RWPE1 (cell line): ENCODE measurements at regions not wholly inside any gene's neighbourhood (a gene's known extent, or its start where the extent isn't known, plus 50 kb on each side); places are given as distances from the start of the nearest gene placed in this dataset.

Source experiments
- CTCF ChIA-PET: fragments of 350-600 bp; sonication (Branson Sonifier 250); formaldehyde crosslinking; extraction: SDS; loops from one replicate; lab custom pipeline; 2021; lab: Yijun Ruan, JAX
- POLR2A ChIA-PET: fragments of 400-600 bp; formaldehyde crosslinking; extraction: SDS; loops from one replicate; lab custom pipeline; 2020; ENCODE audit warnings: antibody characterized with exemption; ENCODE audit not compliant: low non-redundant PET; lab: Yijun Ruan, JAX
- DNase-seq: peaks from one replicate; pipeline ENCODE4 v3.0.0; 2012; ENCODE audit warnings: low spot score
- H3K27ac ChIP-seq: fragments of 450-650 bp; 2 replicates; pipeline ENCODE4 v1.5.1; 2017
- TF ChIP-seq, protein P1 (sequence below): fragments of 450-650 bp; conservative IDR thresholded peaks from 2 replicates; pipeline ENCODE4 v1.5.1; 2017; ENCODE audit warnings: low read depth, mild to moderate bottlenecking

- H3K27ac ChIP-seq, result no peak overlapping the region
- ChIA-PET CTCF (interaction anchor here (0.6 kb wide), 1 partner anchor 521 kb away, joined by 3 read pairs; no protein-coding TSS in a partner anchor), POLR2A (no interaction called here)
- DNase-seq, result no peak
- TF ChIP-seq, protein P1, sequence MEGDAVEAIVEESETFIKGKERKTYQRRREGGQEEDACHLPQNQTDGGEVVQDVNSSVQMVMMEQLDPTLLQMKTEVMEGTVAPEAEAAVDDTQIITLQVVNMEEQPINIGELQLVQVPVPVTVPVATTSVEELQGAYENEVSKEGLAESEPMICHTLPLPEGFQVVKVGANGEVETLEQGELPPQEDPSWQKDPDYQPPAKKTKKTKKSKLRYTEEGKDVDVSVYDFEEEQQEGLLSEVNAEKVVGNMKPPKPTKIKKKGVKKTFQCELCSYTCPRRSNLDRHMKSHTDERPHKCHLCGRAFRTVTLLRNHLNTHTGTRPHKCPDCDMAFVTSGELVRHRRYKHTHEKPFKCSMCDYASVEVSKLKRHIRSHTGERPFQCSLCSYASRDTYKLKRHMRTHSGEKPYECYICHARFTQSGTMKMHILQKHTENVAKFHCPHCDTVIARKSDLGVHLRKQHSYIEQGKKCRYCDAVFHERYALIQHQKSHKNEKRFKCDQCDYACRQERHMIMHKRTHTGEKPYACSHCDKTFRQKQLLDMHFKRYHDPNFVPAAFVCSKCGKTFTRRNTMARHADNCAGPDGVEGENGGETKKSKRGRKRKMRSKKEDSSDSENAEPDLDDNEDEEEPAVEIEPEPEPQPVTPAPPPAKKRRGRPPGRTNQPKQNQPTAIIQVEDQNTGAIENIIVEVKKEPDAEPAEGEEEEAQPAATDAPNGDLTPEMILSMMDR, result no peak
Measured at GRCh38 chr21:30962013-30962412, 76.3 kb downstream of the KRTAP19-8 start.

DNA sequence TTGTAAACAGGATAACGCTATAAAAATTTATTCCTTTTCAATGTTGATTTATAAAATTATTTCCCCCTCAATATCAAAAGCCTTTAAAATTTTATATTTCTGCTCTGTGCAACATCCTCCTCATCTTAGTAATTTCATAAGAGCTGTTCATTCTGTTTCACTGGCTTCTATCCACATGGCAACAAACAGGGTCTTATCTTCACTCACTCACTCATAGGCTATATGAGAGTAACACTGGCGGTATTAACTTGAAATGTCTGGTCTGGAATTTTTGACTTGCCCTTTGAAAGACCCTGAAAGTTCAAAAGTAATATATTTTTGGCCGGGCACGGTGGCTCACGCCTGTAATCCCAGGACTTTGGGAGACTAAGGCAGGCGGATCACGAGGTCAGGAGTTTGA is 77.4 kb upstream of the KRTAP11-1 start:
- no peak for DNase-seq
- CTCF ChIA-PET, result no interaction called here
- POLR2A ChIA-PET, result no interaction called here
- H3K27ac ChIP-seq, result no peak overlapping the region
- TF ChIP-seq, protein P1, result no peak

DNA sequence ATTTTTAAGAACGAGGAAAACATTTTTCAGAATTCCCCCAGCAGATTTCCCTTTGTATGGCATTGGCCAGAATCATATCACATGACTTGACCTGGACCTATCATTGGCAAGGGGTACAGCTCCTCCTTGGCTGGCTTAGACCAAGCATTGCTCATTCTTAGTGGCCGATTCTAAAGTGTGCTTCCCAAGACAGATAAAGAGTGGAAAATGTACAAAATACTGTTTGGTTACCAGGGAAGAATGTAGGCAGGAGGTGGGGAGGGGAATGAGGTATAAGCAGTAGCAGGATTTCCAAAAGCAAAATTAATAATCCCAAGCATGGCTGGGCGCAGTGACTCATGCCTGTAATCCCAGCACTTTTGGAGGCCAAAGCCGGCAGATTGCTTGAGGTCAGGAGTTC is 75.6 kb upstream of the KRTAP11-1 start:
- no peak overlapping the region for H3K27ac ChIP-seq
- POLR2A ChIA-PET, result no interaction called here
- TF ChIP-seq, protein P1, result no peak
- no peak for DNase-seq
- CTCF ChIA-PET, result no interaction called here

DNA sequence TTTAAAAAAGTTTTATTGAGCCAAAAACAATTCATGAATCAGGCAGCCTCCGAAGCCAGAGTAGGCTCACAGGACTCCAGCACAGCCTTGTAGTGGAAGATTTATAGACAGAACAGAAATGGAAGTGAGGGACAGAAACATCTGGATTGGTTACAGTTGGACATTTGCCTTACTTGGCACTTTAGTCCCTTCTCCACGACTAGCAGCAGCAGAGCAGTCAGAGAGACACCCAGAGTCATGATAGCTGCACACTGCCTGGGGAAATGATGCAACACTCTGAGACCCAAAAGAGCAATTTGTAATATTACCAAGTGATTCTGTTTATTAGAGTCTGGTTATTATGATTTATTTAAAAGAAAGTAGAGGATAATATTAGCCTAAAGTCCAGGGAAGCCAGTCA is 72.2 kb upstream of the KRTAP11-1 start:
- H3K27ac ChIP-seq, result no peak overlapping the region
- POLR2A ChIA-PET, result no interaction called here
- TF ChIP-seq, protein P1, result no peak
- CTCF ChIA-PET, result interaction anchor here (0.6 to 0.8 kb wide), 2 partner anchors 142 to 910 kb away, joined by 3 to 4 read pairs; no protein-coding TSS in a partner anchor
- no peak for DNase-seq

DNA sequence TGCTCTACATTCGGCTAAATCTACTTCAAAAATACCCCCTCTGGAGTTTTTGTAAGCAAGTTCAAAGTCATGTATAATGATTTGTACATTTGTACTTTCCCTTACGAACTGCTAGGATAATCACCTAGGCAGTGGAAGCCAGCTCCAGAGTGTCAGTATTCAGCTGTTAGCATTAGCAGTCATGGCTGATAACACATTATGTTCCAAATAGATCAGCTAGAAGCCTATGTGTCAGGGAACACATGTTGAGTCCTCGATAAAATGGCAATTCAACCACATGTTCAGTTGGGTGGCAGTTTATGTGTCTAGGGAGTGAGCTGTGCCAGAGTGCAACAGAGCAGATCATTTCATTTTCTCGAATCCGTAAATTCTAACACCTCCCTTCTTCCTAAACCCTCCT is 65.8 kb upstream of the KRTAP11-1 start:
- no peak overlapping the region for H3K27ac ChIP-seq
- CTCF ChIA-PET, result interaction anchor here (0.6 kb wide), 1 partner anchor 74 kb away, joined by 3 read pairs; no protein-coding TSS in a partner anchor
- no peak for DNase-seq
- TF ChIP-seq, protein P1, result no peak
- POLR2A ChIA-PET, result no interaction called here

DNA sequence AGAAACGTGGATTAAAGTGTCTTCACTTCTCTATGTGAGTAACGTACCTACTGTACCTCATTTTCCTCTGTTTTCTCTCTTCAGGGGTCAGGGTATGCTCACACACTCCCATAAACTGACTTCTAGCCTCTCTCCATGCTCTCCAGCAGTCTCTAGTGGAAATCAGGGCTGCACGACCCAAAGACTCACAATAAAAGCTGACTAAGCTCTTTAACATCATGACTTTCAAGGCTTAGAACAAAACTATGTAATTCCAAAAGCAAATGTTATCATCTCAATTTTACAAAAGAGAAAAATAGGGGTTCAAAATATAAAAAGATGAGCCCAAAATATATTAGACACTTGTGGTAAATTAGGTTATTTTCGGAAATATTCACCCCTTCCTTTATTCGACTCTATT is 62.5 kb upstream of the KRTAP11-1 start:
- POLR2A ChIA-PET, result no interaction called here
- CTCF ChIA-PET, result no interaction called here
- DNase-seq, result no peak
- H3K27ac ChIP-seq, result no peak overlapping the region
- TF ChIP-seq, protein P1, result no peak

- POLR2A ChIA-PET, result no interaction called here
- H3K27ac ChIP-seq, result no peak overlapping the region
- no peak for DNase-seq
- CTCF ChIA-PET, result no interaction called here
- TF ChIP-seq, protein P1, result no peak
Measured at GRCh38 chr21:30943243-30943642, 61.9 kb upstream of the KRTAP11-1 start.
